Stimulated activated memory B cell treated with anti-CD40 and anti-IgM and Interleukin-4, amounts not matched to agents 10 μg/mL and 1 μg/mL and 100 μg/mL, for 72 hours (primary cell): ENCODE measurements at regions not wholly inside any gene's neighbourhood (a gene's known extent, or its start where the extent isn't known, plus 50 kb on each side); places are given as distances from the start of the nearest gene placed in this dataset.
"Not testable (repeated sequence)": the region's sequence is repeated elsewhere in the genome, so short reads cannot be mapped to it uniquely, and the experiment has no call there.

Experiments
- ATAC-seq: fragments of 150-1000 bp; cut with Tn5 transposase; 2 replicates; pipeline ENCODE4 v1.10.0; 2021
- H3K27ac Mint-ChIP-seq: one replicate; pipeline ENCODE4 v1.8.0; 2022; ENCODE audit warnings: mild to moderate bottlenecking, mixed read lengths
- H3K27me3 Mint-ChIP-seq: one replicate; pipeline ENCODE4 v1.8.0; 2022; ENCODE audit warnings: mixed read lengths
- H3K36me3 Mint-ChIP-seq: one replicate; pipeline ENCODE4 v1.8.0; 2022; ENCODE audit warnings: mixed read lengths
- H3K4me1 Mint-ChIP-seq: one replicate; pipeline ENCODE4 v1.8.0; 2022; ENCODE audit warnings: mixed read lengths
- H3K4me3 Mint-ChIP-seq: one replicate; pipeline ENCODE4 v1.8.0; 2022; ENCODE audit warnings: mild to moderate bottlenecking, moderate library complexity, mixed read lengths
- H3K9me3 Mint-ChIP-seq: one replicate; pipeline ENCODE4 v1.8.0; 2022; ENCODE audit warnings: mixed read lengths

- Mint-ChIP-seq H3K27ac (no peak overlapping the region), H3K4me3 (no peak overlapping the region), H3K4me1 (no peaks in the 10 kb centered on the region), H3K27me3 (peaks cover 14% of the 10 kb centered on the region), H3K9me3 (peaks cover 10% of the 10 kb centered on the region), H3K36me3 (no peaks in the 10 kb centered on the region)
- no peak for ATAC-seq
These were observed 78.3 kb upstream of the CTBP2 start for GRCh38 chr10:125238682-125239081.

- H3K4me1 Mint-ChIP-seq, result no peaks in the 10 kb centered on the region
- H3K9me3 Mint-ChIP-seq, result peaks cover 10% of the 10 kb centered on the region
- H3K4me3 Mint-ChIP-seq, result no peak overlapping the region
- no peaks in the 10 kb centered on the region for H3K36me3 Mint-ChIP-seq
- peaks cover 14% of the 10 kb centered on the region for H3K27me3 Mint-ChIP-seq
- ATAC-seq, result no peak
- H3K27ac Mint-ChIP-seq, result no peak overlapping the region
These were observed 75.7 kb upstream of the CTBP2 start for GRCh38 chr10:125236091-125236490.

- ATAC-seq, result no peak
- no peaks in the 10 kb centered on the region for H3K36me3 Mint-ChIP-seq
- H3K27me3 Mint-ChIP-seq, result peaks cover 14% of the 10 kb centered on the region
- H3K27ac Mint-ChIP-seq, result no peak overlapping the region
- no peak overlapping the region for H3K4me3 Mint-ChIP-seq
- peaks cover 10% of the 10 kb centered on the region for H3K9me3 Mint-ChIP-seq
- no peaks in the 10 kb centered on the region for H3K4me1 Mint-ChIP-seq
These were observed 75.0 kb upstream of the CTBP2 start for GRCh38 chr10:125235093-125236069.

GRCh38 chr10:125234576-125234975 lies 74.2 kb upstream of the CTBP2 start:
- H3K27ac Mint-ChIP-seq, H3K4me3 Mint-ChIP-seq, H3K4me1 Mint-ChIP-seq, H3K36me3 Mint-ChIP-seq, ATAC-seq: not testable (repeated sequence)
- Mint-ChIP-seq H3K9me3 (peaks cover 13% of the 10 kb centered on the region), H3K27me3 (peaks cover 14% of the 10 kb centered on the region)

- Mint-ChIP-seq H3K9me3 (peaks cover 11% of the 10 kb centered on the region), H3K4me3 (no peak overlapping the region), H3K36me3 (no peaks in the 10 kb centered on the region), H3K27ac (no peak overlapping the region), H3K4me1 (no peaks in the 10 kb centered on the region), H3K27me3 (peaks cover 14% of the 10 kb centered on the region)
- no peak for ATAC-seq
These were observed 73.4 kb upstream of the CTBP2 start for GRCh38 chr10:125233726-125234125.

- Mint-ChIP-seq H3K9me3 (peaks cover 2% of the 10 kb centered on the region), H3K4me1 (no peaks in the 10 kb centered on the region), H3K4me3 (no peak overlapping the region), H3K27ac (no peak overlapping the region), H3K36me3 (no peaks in the 10 kb centered on the region), H3K27me3 (peaks cover 14% of the 10 kb centered on the region)
- no peak for ATAC-seq
These were observed 72.5 kb upstream of the CTBP2 start for GRCh38 chr10:125232841-125233240.

- no peaks in the 10 kb centered on the region for H3K36me3 Mint-ChIP-seq
- H3K9me3 Mint-ChIP-seq, result peaks cover 7% of the 10 kb centered on the region
- peaks cover 14% of the 10 kb centered on the region for H3K27me3 Mint-ChIP-seq
- no peak overlapping the region for H3K4me3 Mint-ChIP-seq
- ATAC-seq, result no peak
- H3K27ac Mint-ChIP-seq, result no peak overlapping the region
- H3K4me1 Mint-ChIP-seq, result no peaks in the 10 kb centered on the region
These were observed 71.6 kb upstream of the CTBP2 start for GRCh38 chr10:125231813-125232475.

- H3K4me3 Mint-ChIP-seq, result no peak overlapping the region
- no peaks in the 10 kb centered on the region for H3K36me3 Mint-ChIP-seq
- peaks cover 14% of the 10 kb centered on the region for H3K27me3 Mint-ChIP-seq
- H3K9me3 Mint-ChIP-seq, result peaks cover 7% of the 10 kb centered on the region
- H3K27ac Mint-ChIP-seq, result no peak overlapping the region
- H3K4me1 Mint-ChIP-seq, result no peaks in the 10 kb centered on the region
- no peak for ATAC-seq
These were observed 70.9 kb upstream of the CTBP2 start for GRCh38 chr10:125231116-125231812.

- no peak overlapping the region for H3K27ac Mint-ChIP-seq
- no peaks in the 10 kb centered on the region for H3K36me3 Mint-ChIP-seq
- H3K9me3 Mint-ChIP-seq, result peaks cover 7% of the 10 kb centered on the region
- no peak for ATAC-seq
- H3K4me1 Mint-ChIP-seq, result no peaks in the 10 kb centered on the region
- H3K4me3 Mint-ChIP-seq, result no peak overlapping the region
- peaks cover 5% of the 10 kb centered on the region for H3K27me3 Mint-ChIP-seq
These were observed 69.9 kb upstream of the CTBP2 start for GRCh38 chr10:125230251-125230650.

- H3K36me3 Mint-ChIP-seq, H3K4me3 Mint-ChIP-seq, H3K4me1 Mint-ChIP-seq, H3K27me3 Mint-ChIP-seq, ATAC-seq, H3K9me3 Mint-ChIP-seq, H3K27ac Mint-ChIP-seq: not testable (repeated sequence)
These were observed 68.0 kb upstream of the CTBP2 start for GRCh38 chr10:125228245-125228940.

GRCh38 chr10:125227546-125227945 lies 67.2 kb upstream of the CTBP2 start:
- no peak overlapping the region for H3K27ac Mint-ChIP-seq
- no peak for ATAC-seq
- H3K4me3 Mint-ChIP-seq, result no peak overlapping the region
- no peaks in the 10 kb centered on the region for H3K36me3 Mint-ChIP-seq
- H3K4me1 Mint-ChIP-seq, result no peaks in the 10 kb centered on the region
- no peaks in the 10 kb centered on the region for H3K27me3 Mint-ChIP-seq
- H3K9me3 Mint-ChIP-seq, result peaks cover 7% of the 10 kb centered on the region

- Mint-ChIP-seq H3K27me3 (peaks cover 7% of the 10 kb centered on the region), H3K4me3 (no peak overlapping the region), H3K4me1 (no peaks in the 10 kb centered on the region), H3K27ac (no peak overlapping the region), H3K36me3 (no peaks in the 10 kb centered on the region), H3K9me3 (peaks cover 7% of the 10 kb centered on the region)
- no peak for ATAC-seq
These were observed 66.5 kb upstream of the CTBP2 start for GRCh38 chr10:125226823-125227222.

GRCh38 chr10:125226005-125226404 lies 65.6 kb upstream of the CTBP2 start:
- Mint-ChIP-seq H3K4me3 (no peak overlapping the region), H3K4me1 (no peaks in the 10 kb centered on the region), H3K27ac (no peak overlapping the region), H3K27me3 (peaks cover 15% of the 10 kb centered on the region), H3K9me3 (peaks cover 7% of the 10 kb centered on the region), H3K36me3 (no peaks in the 10 kb centered on the region)
- no peak for ATAC-seq

- H3K4me3 Mint-ChIP-seq, result no peak overlapping the region
- H3K27me3 Mint-ChIP-seq, result peaks cover 24% of the 10 kb centered on the region
- H3K4me1 Mint-ChIP-seq, result no peaks in the 10 kb centered on the region
- H3K9me3 Mint-ChIP-seq, result peaks cover 6% of the 10 kb centered on the region
- no peak overlapping the region for H3K27ac Mint-ChIP-seq
- no peaks in the 10 kb centered on the region for H3K36me3 Mint-ChIP-seq
- no peak for ATAC-seq
These were observed 64.7 kb upstream of the CTBP2 start for GRCh38 chr10:125225051-125225450.
